ENCODE measurements at regions not wholly inside any gene's neighbourhood (a gene's known extent, or its start where the extent isn't known, plus 50 kb on each side); places are given as distances from the start of the nearest gene placed in this dataset.

DNA sequence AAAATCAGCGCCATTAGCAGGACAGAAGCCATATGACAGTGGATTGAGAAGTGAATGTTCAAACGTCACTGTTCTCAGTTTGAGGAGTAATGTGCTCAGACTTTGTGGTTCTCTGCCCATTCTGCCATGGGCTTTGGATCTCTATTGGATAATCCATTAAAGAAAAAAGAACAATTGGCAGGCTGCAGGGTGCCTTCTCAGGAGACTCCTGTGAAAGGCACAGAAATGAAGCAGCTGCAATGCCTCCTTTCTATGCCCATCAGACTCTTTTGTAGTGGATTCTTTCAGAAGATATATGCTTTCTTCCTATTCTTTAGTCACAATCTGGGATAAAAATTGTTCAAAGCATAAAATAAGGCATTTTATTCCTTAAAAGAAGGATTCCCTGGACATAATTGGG is 506.9 kb upstream of the KLHL29 start:
- no peak for DNase-seq (ENCODE audit: low spot score)
- ATAC-seq, result no peak
- intact Hi-C loops (cut with DNase I), result no loop called here

DNA sequence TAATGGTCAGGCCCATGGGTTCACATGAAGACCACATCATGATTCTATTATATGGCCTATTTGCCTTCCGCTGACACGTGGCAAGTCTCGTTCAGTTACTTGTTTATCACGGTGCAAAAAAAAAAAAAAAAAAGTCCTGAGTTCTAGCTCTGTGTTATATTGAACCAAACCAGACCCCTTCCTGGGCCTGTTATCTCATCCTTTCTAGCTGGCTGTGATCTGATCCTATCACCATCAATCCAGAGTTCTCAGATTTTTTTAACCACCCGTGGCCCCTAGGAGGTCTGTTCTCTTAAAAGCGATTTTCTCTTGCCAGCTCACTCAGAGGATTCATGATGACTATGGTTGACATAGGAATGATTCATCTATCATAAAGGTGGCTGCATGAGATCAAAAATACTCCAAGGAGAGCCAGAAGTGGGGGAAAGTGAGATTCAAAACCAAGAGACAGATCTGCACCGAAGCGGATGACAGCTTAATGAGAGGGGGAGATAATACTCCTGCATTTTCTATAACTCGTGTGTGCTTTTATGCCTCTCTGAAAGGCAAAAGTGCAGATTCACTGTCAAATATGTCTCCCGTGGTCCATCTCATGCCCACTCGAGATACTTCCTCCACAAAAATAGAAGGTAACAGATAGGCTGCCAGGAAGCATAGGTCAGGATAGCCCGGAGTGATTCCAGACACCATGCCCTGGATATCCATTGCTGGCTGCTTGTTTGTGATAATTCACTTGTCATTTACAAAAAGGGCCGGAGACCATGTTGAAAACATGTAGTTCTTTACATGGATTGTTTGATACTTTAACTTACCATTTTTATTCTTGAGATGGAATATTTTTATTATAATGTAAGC is 505.7 kb upstream of the KLHL29 start:
- intact Hi-C loops (cut with DNase I), result no loop called here
- DNase-seq (ENCODE audit: low spot score) (no peak), ATAC-seq (no peak)

DNA sequence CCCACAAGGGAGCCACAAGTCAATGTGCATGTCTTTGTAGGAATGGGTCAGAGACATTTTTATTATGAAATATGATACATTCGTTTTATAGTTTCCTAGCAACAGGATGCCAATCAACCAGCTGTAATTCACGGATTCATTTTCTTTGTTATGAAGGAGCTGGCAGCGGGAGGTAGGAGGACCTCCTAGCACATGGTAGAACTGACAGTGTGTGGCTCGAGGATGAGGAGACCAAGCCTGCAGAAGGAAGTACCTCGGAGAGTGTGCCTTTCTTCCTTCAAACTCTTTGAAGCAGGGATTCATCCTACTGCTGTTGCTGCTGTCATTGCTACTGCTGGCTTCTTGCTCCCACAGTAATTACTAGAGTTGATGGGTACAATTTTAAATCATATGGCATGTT is 504.8 kb upstream of the KLHL29 start:
- no peak for DNase-seq (ENCODE audit: low spot score)
- ATAC-seq, result no peak
- intact Hi-C loops (cut with DNase I), result no loop called here

DNA sequence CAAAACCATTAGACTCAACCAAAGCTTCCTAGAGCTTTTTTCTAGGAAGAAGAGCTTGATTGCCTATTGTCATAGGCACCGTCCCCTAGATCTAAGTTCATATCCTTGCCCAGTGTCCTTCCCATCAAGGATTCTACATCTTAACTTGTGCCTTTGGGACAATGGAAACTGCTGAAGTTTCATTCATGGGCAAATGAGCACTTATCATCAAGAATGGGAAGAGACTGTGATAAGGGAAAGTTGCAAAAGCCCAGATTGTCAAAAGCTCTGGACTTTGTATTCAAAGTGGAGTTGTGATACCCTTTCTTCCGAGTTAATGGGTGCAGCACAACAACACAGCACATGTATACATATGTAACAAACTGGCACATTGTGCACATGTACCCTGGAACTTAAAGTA is 503.0 kb upstream of the KLHL29 start:
- no peak for ATAC-seq
- intact Hi-C loops (cut with DNase I), result no loop called here
- DNase-seq (ENCODE audit: low spot score), result no peak

DNA sequence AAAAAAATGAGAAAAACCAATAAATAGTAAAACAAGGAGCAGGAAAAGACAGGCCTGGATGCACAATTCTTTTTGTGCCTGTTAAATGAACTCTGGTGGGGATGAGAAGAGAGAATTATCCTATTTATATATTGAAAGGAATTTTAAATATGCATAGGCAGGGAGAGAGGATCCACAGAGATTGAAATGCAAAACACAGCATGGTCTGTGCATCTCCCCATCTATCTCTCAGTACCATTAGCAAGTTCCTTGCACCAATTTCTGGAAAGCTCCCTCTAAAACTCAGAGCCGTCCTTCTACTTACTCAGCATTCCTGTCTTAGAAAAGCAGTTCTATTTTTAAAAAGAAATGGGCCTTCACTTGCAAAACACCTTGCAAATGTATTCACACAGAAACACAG is 502.3 kb upstream of the KLHL29 start:
- ATAC-seq (no peak), DNase-seq (ENCODE audit: low spot score) (no peak)
- intact Hi-C loops (cut with DNase I), result no loop called here

DNA sequence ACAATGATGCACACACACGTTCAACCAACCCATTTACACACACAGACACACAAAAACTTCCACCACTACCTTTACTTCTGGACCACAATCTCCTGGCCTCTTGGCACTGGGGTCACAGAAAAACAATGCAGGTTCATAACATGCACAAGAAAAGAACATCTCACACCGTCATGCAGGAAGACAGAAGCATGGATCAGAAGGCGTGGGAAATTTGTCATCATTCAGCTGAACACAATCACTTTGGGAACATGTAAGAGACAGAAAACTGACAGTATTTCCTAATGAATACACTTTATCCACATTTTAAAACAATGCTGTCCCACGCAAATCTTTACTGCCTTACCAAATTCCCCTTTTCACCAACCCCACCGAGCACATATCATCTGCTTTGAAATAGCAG is 501.9 kb upstream of the KLHL29 start:
- DNase-seq (ENCODE audit: low spot score) (no peak), ATAC-seq (no peak)
- intact Hi-C loops (cut with DNase I), result no loop called here

DNA sequence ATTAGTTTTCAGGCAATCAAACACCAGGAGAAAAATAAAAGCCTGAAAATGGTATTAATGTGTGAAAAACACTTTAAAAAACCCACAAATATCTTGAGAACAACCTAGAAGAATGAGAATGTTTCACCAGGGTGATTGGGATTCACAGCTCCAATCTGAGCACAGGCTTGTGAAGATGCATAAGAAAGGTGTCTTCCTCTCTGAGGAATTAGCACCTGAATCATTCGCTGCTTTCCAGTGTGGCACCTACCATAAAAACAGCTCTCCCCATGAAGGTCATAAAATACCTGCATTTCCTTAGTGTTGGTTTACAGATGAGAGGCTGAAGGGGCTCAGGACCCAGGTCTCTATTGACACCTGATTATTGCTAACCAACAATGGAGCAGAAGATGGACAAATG is 499.7 kb upstream of the KLHL29 start:
- ATAC-seq (no peak), DNase-seq (ENCODE audit: low spot score) (no peak)
- intact Hi-C loops (cut with DNase I), result no loop called here

DNA sequence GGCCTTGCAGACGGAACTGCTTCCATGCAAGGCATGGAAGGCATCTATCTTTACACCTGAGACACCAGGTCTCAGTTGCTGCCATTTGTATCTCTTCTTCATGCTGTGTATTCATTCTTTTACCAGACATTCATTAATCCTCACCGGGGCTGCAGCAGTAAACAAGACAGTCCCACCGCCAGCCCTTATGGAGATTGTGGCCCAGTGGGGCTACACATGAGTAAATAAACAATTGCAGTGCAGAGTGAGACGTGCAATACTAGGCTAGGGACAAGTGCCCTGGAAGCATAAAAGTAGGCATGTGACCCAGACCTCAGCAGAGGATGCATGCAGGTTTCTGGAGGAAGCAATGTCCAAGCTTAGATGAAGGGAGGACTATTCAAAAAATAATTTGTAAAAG is 497.6 kb upstream of the KLHL29 start:
- intact Hi-C loops (cut with DNase I), result no loop called here
- no peak for ATAC-seq
- no peak for DNase-seq (ENCODE audit: low spot score)

DNA sequence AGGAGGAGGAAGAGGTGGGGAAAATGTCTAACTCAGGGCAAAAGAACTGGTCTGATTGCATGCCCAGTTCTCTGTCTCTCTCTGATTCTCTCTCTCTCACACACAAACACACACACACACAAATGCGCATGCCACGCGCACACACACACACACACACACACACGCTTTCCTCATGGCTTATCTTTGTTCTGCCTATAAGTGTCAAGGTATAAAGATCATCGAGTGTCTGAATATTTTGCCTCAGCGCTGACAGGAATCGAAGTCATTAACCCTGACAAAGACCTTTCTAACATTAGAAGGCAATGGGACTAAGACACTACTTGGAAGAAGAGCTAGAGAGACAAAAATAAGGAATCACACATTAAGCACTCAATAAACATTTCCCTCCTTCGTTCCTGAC is 497.1 kb upstream of the KLHL29 start:
- DNase-seq (ENCODE audit: low spot score) (no peak), ATAC-seq (no peak)
- intact Hi-C loops (cut with DNase I), result no loop called here

DNA sequence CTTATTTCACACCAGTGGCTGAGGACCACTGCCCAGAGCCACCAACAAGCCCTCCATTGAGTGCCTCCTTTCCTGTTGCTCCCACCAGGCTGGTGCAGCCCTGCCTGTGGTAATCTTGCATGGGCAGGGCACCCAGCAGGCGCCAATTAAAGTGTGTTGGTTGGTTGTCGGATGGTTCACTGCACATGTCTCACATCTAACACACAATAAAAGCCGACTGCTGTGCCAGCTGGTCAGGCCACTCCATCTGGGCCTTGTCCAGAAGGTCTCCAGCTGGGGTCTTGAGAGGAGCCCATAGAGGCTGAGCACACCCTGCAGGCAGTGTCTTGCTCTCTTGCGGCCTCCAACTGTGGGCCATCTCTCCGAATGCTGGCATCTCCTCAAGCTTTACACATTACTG is 494.8 kb upstream of the KLHL29 start:
- DNase-seq (ENCODE audit: low spot score) (no peak), ATAC-seq (no peak)
- intact Hi-C loops (cut with DNase I), result no loop called here

DNA sequence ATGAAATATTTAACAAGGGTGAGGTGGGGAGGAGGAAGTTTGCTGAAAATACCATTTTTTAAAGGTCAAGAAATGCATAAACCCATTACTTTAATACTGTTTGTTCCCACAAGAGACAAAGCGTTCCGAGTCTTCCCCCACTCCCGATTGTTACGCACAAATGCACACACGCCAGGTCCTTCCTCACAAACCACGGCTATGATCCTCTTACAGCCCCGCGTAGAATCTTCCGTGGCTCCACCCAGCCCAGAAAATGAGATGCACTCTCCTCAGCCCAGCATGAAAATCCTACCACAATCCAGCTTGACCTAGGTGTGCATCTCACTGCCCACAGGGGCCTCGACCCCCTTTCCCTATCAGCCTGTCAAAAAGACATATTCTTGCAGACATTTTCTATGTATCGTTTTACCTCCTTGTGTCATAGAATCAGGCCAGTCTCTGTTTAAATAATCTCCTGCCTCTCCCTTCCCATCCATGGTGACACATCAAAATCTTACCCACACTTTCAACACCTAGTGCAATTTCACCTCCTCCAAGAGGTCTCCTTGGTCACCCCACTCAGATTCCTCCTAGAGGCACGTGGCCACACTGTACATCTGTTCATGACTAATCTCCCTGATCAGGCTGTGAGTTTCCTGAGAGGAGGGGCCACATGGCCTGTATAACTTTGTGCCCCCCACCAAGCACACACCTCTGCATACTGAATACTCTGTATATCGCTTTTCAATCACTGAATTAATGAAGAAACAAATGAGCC is 491.0 kb upstream of the KLHL29 start:
- no peak for DNase-seq (ENCODE audit: low spot score)
- peak; percentile 55 for ATAC-seq
- intact Hi-C loops (cut with DNase I), result no loop called here

DNA sequence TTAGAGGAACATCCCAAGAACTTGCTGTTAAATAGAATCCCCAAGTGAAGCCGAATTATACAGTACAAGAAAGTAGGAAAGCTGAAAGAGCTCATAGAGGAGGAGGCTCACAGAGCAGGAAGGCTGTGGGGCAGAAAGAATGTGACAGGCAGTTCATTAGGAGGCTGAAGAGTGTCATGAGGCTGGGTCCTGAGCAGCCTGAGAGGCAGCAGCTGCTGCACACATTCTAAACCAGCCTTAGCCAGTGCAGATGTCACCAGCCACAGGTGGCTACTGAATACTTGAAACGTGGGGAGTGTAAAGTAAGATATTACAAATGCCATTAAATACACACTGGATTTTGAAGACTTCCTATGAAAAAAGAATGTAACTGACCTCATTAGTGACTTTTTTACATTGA is 490.2 kb upstream of the KLHL29 start:
- intact Hi-C loops (cut with DNase I), result no loop called here

DNA sequence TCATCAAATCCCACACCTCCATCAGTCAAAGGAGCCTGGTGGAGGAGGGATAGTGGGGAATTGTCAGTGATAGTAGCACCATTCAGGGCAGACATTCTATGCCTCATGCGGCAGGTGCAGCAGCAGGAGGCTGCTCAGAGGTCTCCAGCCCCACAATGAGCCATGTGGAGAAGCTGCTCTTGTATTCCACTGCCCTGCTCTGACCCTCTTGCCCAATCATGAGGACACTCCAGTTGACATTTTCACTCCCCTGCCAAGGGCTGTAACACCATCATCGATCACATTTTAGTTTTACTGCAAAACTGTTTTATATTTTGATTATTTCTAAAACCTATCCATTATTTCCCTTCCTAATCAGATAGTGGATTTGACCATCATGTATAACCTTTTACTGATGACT is 487.6 kb upstream of the KLHL29 start:
- intact Hi-C loops (cut with DNase I), result no loop called here
- no peak for ATAC-seq
- DNase-seq (ENCODE audit: low spot score), result no peak

More for the DNA sequence above, 490.2 kb upstream of the KLHL29 start:
- DNase-seq (ENCODE audit: low spot score) (no peak), ATAC-seq (no peak)

DNA sequence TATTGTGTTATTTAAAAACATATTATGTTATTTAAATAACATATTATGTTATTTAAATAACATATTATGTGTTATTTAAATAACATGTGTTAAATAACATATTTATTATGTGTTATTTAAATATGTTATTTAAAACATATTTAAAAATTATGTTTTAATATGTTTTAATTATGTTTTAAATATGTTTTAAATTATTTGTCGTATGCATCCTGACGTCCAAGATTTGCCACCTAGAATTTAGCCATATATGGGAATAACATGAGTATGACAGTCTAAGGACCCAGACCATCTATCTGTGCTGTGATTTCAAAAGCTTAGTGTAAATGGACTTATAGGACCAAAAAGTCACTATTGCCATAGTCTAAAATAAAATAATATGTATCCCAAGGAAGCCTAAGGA is 484.3 kb upstream of the KLHL29 start:
- intact Hi-C loops (cut with DNase I), result no loop called here
- ATAC-seq, result no peak
- no peak for DNase-seq (ENCODE audit: low spot score)

DNA sequence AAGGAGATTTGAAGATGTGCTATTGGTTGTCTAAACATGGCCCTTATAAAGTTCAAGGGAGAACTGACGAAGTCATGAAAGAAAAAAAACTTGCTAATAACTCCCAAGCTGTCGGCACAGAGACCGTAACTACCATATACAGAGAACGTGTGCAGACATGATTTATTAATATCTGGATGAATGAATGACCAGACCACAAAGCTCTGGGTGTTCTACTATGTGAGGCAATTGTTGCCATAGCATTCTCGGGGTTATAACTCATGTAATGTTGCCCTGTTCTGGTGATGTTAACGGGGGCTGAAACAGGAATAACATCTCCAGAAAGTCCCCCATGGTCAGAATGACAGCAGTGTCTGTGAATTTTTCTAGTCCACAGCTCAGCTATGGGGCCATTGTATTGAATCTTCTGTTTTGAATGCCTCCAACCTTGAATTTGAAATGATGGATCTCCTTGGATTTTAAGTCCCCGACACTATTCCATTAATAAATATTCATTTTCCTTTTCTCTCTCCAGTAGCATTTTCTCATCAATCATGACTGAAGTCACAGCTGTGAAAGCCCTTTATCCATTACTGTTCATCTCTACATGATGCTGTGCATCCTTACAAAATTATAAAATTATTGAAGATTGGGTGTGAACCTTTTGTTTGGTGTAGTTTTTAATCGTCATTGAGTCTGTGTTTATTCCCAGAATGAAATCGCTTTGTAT is 483.4 kb upstream of the KLHL29 start:
- ATAC-seq (no peak), DNase-seq (ENCODE audit: low spot score) (no peak)
- intact Hi-C loops (cut with DNase I), result no loop called here

DNA sequence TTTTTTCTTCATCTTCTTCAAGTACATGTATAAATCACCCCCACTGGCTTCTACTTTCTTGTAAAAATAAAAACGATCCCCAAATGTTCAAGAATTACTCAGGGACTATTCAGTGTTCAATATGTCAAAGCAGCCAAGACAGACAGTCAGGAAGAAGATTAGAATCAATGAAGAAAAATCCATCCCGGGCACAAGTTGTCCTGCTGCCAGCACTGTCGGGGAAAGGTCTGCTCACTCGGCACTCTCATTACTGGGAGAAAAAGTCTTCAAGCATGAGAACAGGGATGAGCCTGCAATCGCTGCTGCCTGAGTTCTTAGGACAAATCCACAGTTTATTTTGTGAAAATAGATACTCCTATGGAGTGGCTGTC is 482.8 kb upstream of the KLHL29 start:
- intact Hi-C loops (cut with DNase I), result no loop called here
- ATAC-seq (no peak), DNase-seq (ENCODE audit: low spot score) (no peak)

DNA sequence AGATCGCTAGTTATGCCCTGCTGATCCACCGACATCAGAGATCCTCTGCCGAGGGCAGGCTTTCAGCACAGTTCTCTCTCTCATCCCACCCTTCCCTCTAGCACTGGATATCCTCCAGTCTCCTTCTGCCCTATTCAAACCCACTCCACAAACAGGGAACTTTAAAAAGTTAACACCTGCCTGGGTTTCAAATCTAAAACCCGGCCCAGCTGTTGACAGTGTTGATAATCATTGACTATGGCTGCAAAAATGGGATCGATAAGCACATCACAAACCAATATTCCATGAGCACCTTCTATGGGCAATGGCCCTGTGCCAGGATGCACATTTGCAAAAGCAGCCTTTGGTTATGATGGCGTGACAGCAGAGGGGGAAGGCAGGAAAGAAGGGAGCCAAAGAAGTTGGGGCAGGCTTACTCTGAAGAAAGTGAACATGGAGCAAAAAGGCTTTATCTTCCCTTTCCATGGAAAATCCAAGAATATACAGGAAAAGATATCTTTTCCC is 482.3 kb upstream of the KLHL29 start:
- DNase-seq (ENCODE audit: low spot score) (no peak), ATAC-seq (no peak)
- intact Hi-C loops (cut with DNase I), result no loop called here

DNA sequence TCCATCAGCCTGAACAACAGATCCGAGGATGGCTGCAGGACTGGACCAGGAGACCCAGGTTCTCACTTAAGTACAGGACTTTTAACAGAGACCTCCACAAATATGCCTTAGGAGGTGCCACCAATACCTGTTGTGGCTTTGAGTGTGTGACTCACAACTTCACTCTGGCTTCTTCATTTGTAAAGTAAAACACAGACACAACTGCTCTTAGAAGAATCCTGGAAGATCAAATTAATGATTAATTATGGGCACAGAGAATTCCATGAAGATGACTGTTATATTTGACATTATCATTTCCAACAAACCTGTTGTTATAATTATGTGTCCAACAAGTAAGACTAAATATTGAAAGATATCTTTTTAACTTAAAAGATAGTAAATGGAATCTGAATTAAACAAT is 481.4 kb upstream of the KLHL29 start:
- intact Hi-C loops (cut with DNase I), result no loop called here
- ATAC-seq (no peak), DNase-seq (ENCODE audit: low spot score) (no peak)

DNA sequence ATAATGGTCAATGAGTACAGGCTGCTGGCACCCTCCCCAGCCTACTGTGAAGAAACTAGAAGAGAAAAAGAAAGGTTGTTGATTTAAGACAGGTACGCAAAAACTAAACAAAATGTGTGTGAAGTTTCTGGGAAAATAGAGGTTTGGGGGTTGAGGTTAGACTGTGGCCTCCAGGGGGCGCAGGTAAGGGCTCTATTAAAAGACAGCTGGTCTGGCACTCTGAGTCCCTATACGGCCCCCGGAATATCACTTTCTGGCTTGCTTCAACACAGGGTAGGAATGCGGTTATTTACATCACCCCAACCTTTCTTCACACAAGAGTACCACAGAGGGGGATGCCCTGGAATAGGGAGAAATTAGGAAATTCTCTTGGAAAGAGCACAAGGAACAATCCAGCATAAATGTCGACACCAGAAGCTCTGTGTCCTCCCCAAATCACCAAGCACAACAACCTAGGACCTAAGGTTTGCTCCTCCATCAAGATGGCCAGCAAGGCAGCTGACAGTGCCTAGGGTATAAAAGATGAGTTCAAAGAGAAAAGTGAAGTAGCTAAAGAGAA is 480.8 kb upstream of the KLHL29 start:
- intact Hi-C loops (cut with DNase I), result no loop called here
- DNase-seq (ENCODE audit: low spot score) (no peak), ATAC-seq (no peak)

DNA sequence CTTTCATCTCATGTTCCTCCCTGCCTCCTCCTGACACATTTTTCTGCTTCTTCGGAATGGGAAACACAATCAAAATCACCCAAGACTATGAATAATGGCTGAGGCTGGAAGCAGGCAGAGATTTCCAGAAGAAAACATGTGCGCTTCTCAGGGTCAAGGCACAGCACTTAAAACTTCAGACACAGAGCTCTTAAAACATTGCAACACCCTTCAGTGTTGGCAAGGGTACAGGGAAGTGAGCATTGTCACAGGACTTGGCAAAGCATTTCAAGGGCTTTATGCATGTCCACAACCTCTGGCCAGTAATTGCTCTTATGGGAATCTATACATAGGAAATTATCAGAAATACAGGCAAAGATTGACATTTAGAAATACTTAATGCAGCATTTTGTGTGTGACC is 477.6 kb upstream of the KLHL29 start:
- ATAC-seq, result peak; percentile 55
- DNase-seq (ENCODE audit: low spot score), result no peak
- intact Hi-C loops (cut with DNase I), result no loop called here

Measured in sciatic nerve (tissue), 2 donors.